HFF-Myc (cell line): ENCODE measurements at regions not wholly inside any gene's neighbourhood (a gene's known extent, or its start where the extent isn't known, plus 50 kb on each side); places are given as distances from the start of the nearest gene placed in this dataset.

Source experiments
- DNase-seq: peaks from one replicate; pipeline ENCODE4 v3.0.0-alpha.2; 2011; ENCODE audit warnings: low read depth; ENCODE audit errors: extremely low read depth
- H3K4me3 ChIP-seq: replicated peaks from 2 replicates; pipeline ENCODE4 v1.5.1; 2011; ENCODE audit warnings: low read depth, mild to moderate bottlenecking, control low read depth, low read length
- TF ChIP-seq, protein P1 (sequence below): IDR thresholded peaks from 2 replicates; pipeline ENCODE4 v1.5.1; 2012; ENCODE audit warnings: mild to moderate bottlenecking, low read depth, low read length, control low read depth; ENCODE audit errors: missing control alignments

DNA sequence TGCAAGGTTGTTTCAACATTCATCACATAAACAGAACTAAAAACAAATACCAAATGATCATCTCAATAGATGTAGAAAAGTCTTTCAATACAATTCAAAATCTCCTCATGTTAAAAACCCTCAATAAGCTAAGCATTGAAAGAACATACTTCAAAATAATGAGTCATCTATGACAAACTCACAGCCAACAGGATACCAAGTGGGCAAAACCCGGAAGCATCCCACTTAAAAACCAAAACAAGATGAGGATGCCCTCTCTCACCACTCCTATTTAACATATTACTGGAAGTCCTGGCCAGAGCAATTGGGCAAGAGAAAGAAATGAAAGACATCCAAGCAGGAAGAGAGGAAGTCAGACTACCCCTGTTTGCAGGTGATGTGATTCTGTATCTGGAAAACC is 992.2 kb upstream of the PIK3C3 start:
- H3K4me3 ChIP-seq = no peak overlapping the region
- TF ChIP-seq, protein P1, sequence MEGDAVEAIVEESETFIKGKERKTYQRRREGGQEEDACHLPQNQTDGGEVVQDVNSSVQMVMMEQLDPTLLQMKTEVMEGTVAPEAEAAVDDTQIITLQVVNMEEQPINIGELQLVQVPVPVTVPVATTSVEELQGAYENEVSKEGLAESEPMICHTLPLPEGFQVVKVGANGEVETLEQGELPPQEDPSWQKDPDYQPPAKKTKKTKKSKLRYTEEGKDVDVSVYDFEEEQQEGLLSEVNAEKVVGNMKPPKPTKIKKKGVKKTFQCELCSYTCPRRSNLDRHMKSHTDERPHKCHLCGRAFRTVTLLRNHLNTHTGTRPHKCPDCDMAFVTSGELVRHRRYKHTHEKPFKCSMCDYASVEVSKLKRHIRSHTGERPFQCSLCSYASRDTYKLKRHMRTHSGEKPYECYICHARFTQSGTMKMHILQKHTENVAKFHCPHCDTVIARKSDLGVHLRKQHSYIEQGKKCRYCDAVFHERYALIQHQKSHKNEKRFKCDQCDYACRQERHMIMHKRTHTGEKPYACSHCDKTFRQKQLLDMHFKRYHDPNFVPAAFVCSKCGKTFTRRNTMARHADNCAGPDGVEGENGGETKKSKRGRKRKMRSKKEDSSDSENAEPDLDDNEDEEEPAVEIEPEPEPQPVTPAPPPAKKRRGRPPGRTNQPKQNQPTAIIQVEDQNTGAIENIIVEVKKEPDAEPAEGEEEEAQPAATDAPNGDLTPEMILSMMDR = no peak
- DNase-seq = no peak

DNA sequence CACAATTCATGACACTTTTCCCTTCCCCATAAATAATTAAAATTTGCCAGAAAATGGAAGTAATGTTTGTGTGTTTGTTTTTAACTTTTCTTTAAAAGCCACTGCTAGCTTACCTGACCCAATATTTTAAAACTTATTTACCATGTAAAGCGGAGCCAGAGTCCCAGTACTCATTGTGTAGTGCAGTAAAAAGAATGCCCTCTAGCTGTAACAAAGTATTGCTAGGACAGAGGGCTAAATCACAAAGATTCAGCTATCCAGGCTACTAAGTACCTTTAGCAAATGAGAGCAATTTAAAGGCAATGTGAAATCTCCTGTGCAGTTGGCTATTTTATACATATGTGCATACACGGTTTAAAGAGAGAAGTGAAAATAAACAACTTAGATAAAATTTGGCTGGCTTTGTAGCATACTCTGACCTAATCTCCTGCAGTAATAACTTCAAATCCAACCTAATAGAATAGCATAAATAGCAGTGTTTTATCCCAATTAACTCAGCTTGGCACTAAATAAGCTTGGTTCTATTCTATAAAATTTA is 997.4 kb upstream of the PIK3C3 start:
- no peak overlapping the region for H3K4me3 ChIP-seq
- DNase-seq = no peak
- TF ChIP-seq, protein P1 = no peak

DNA sequence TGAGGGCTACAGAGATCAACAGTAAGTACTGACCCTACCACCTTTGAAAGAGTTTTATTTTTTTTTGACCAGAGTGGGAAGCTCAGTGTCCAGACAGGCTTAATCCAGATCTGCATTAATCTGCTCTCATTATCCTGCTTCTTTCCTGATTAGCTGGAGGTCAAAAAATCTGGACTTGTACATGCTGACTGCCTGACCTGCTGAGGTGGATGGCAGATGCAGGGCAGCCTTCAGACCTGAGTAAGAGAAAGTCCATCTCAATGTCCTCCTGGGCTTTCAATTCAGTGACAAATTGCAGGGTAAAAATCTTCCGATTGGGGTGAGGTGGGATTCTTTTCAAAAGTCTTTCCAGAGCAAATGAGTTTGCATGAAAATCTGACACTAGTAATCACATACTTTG is 998.8 kb upstream of the PIK3C3 start:
- no peak for DNase-seq
- TF ChIP-seq, protein P1 = no peak

DNA sequence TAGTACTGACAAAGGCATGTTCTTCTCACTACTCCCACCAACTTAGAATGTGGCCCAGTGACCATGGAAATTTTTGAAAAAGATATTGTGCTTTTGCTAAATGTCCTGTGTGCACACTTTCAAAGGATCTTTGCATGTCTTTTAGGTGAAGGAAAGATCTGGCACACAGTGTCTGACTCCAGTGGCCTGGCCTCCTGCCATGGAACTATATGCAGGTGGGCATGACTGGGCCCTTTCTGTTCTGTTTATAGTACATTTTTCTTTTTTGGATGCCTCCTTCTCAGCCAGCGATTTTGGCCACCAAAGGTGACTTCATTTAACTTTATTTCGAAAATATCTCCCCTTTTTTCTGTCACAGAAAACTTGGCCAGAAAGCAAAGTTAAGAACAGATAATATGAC is 999.7 kb upstream of the PIK3C3 start:
- DNase-seq = no peak
- TF ChIP-seq, protein P1 = no peak
- no peak overlapping the region for H3K4me3 ChIP-seq

More for the DNA sequence above, 998.8 kb upstream of the PIK3C3 start:
- no peak overlapping the region for H3K4me3 ChIP-seq

DNA sequence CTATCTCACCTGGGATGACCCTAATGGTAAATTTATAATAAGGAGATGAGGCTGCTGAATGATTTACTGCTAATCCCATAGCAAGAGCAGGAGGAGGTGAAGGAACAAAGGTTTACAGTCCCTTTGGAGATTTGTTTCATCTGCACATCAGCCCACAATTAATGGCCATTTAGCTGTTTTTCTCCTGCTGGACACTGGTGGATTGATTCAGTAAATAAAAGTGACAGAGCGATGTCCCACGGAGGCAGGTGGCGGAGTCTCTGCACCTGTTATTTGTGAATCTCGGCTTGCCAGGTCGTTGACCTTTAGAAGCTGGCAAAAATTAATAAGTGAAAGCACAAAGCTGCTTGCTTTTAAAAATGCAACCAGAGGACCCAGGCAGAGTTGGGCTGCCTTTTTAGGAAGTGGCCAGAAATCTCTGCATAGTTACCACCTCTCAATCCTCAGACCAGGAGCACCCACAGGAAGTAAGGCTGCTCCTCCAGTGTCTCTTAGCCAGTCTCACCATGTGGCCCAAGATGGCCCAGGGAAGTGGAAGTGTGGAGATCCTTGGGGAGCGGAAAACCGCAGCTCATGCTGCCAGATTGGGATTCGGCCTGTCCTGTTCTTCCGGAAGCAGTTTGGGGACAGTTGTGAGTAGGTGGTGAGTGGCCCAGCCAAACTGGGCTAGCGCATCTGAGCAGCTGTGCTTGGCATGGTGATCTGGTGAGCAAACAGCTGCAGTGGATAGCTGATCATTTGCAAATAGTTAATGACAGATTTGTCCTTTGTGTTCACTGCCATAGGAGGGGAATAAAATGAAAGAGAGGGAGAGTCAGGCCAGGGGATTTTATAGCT is 1005.7 kb upstream of the PIK3C3 start:
- DNase-seq = no peak
- TF ChIP-seq, protein P1 = no peak
- H3K4me3 ChIP-seq = no peak overlapping the region

DNA sequence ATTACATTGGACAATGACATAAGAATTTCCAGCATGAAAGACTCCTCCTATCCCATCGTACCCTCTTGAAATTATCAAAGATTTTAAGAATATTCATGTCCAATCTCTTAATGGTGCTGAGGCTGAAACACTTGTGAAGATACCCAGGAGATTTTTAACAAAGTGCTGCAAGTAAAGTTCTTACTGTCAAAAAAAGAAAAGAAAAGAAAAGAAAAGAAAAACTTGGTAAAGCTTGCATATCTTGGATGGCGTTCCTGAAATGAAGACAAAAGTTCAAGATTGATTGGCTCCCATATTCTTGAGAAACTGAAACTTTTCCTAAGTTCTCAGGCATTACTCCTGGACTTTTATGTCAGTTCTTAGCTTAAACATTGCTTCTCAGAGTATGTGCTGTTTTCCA is 1010.5 kb upstream of the PIK3C3 start:
- TF ChIP-seq, protein P1 = no peak
- H3K4me3 ChIP-seq = no peak overlapping the region
- no peak for DNase-seq
